OCI-LY3 (cell line): ENCODE measurements at regions not wholly inside any gene's neighbourhood (a gene's known extent, or its start where the extent isn't known, plus 50 kb on each side); places are given as distances from the start of the nearest gene placed in this dataset.

Experiments
- CTCF ChIP-seq: fragments of 200-600, 300-600 bp; sonication (generic); IDR thresholded peaks from 2 replicates; pipeline ENCODE4 v1.5.1; 2014; ENCODE audit warnings: antibody characterized with exemption, low read length, low read depth
- EZH2phosphoT487 ChIP-seq: fragments of 200-600 bp; shearing (Covaris generic); IDR thresholded peaks from 2 replicates; pipeline ENCODE4 v1.6.1; 2018; ENCODE audit warnings: antibody characterized with exemption, mixed run types, low read depth

- no peak for TF ChIP-seq CTCF
- no peak for TF ChIP-seq EZH2phosphoT487
Measured at GRCh38 chr6:44008821-44009370, 118.4 kb downstream of the MRPL14 start.
